Activated B cell treated with CpG ODN at 0.5 μM for 24 hours (primary cell): ENCODE measurements at regions not wholly inside any gene's neighbourhood (a gene's known extent, or its start where the extent isn't known, plus 50 kb on each side); places are given as distances from the start of the nearest gene placed in this dataset.
"Not testable (repeated sequence)": the region's sequence is repeated elsewhere in the genome, so short reads cannot be mapped to it uniquely, and the experiment has no call there.

Source experiments
- ATAC-seq: fragments of 200-7000 bp; cut with Tn5 transposase; one replicate; pipeline ENCODE4 v1.10.0; 2021; ENCODE audit warnings: low read depth, mild to moderate bottlenecking, moderate library complexity
- CTCF ChIA-PET: fragments of 350-600 bp; sonication (Branson Sonifier 250); formaldehyde crosslinking; loops from one replicate; lab custom pipeline; 2021; ENCODE audit warnings: antibody characterized with exemption; lab: Charles Lee
- POLR2A ChIA-PET: fragments of 350-600 bp; sonication (Branson Sonifier 250); formaldehyde crosslinking; loops from one replicate; lab custom pipeline; 2021; ENCODE audit warnings: antibody characterized with exemption; lab: Charles Lee
- DNase-seq: peaks from one replicate; pipeline ENCODE4 v3.0.0; 2022
- H3K27ac Mint-ChIP-seq: one replicate; pipeline ENCODE4 v1.8.0; 2020; ENCODE audit warnings: mixed read lengths
- H3K27me3 Mint-ChIP-seq: one replicate; pipeline ENCODE4 v1.8.0; 2021; ENCODE audit warnings: mixed read lengths
- H3K36me3 Mint-ChIP-seq: one replicate; pipeline ENCODE4 v1.8.0; 2021; ENCODE audit warnings: low read depth, mixed read lengths
- H3K4me1 Mint-ChIP-seq: one replicate; pipeline ENCODE4 v1.8.0; 2021; ENCODE audit warnings: mixed read lengths
- H3K4me3 Mint-ChIP-seq: one replicate; pipeline ENCODE4 v1.8.0; 2020; ENCODE audit warnings: mild to moderate bottlenecking, mixed read lengths
- H3K9me3 Mint-ChIP-seq: one replicate; pipeline ENCODE4 v1.8.0; 2020; ENCODE audit warnings: mixed read lengths
- CTCF ChIP-seq: fragments of 200-600 bp; IDR thresholded peaks from one replicate; pipeline ENCODE4 v1.8.0; 2022; ENCODE audit warnings: antibody characterized with exemption, mild to moderate bottlenecking
- intact Hi-C: fragments of 100-400 bp; cut with micrococcal nuclease; formaldehyde crosslinking; loops from one replicate; pipeline ENCODE4 v1.15.1; 2024

DNA sequence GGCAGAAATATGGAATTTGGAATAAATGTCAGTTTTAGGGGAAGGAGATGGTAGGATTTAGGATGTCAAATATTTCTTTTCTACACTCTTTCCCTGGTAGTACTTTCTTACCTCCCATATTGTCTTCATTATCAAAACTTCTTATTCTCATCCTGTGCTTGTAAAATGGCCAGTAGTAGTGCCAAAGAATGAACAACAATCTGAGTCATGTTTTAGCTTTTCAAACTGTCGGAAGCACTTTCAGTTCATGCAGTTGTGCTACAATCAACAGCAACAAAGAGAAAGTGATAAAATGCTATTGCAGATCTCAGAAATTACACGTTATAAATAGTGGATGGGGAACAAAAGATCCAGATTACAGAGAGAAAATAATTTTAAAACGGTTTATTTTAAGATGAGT lies 193.7 kb upstream of the RXFP2 start:
- CTCF ChIA-PET, result no interaction called here
- DNase-seq, result no peak
- POLR2A ChIA-PET, result no interaction called here
- no peaks in the 10 kb centered on the region for H3K36me3 Mint-ChIP-seq
- H3K9me3 Mint-ChIP-seq, result no peaks in the 10 kb centered on the region
- H3K4me3 Mint-ChIP-seq, result no peak overlapping the region
- no peak for TF ChIP-seq CTCF
- H3K4me1 Mint-ChIP-seq, result no peaks in the 10 kb centered on the region
- no peak overlapping the region for H3K27ac Mint-ChIP-seq
- intact Hi-C loops, result no loop called here
- no peak for ATAC-seq
- H3K27me3 Mint-ChIP-seq, result no peaks in the 10 kb centered on the region

DNA sequence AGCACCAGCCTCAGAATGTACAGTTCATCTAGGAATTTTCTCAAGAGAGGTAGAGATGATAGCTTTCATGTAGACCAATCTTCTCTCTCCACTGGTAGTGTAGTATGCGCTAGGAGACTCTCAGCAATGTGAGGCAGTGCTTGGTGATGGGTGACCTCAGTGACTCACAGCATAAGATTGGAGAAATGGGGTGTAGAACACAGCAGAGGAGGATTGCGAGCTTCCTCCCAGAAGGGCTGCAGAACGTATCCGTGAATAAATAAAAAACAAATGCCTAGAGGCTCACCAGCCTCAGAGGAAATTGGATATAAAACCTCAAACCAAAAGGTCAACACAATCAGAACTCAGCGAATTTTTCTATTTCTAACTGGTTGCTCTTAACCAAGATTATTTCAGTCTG lies 182.9 kb upstream of the RXFP2 start:
- ChIA-PET POLR2A (no interaction called here), CTCF (no interaction called here)
- Mint-ChIP-seq H3K36me3 (no peaks in the 10 kb centered on the region), H3K27me3 (no peaks in the 10 kb centered on the region), H3K4me3 (no peak overlapping the region), H3K4me1 (no peaks in the 10 kb centered on the region), H3K9me3 (no peaks in the 10 kb centered on the region), H3K27ac (no peak overlapping the region)
- intact Hi-C loops, result no loop called here
- ATAC-seq (no peak), DNase-seq (no peak)
- no peak for TF ChIP-seq CTCF

GRCh38 chr13:31584221-31584620 lies 155.1 kb upstream of the RXFP2 start:
- H3K27me3 Mint-ChIP-seq, H3K4me3 Mint-ChIP-seq, CTCF ChIA-PET, H3K27ac Mint-ChIP-seq, DNase-seq, ATAC-seq, intact Hi-C loops, POLR2A ChIA-PET, H3K36me3 Mint-ChIP-seq, H3K9me3 Mint-ChIP-seq, H3K4me1 Mint-ChIP-seq: not testable (repeated sequence)

GRCh38 chr13:31587698-31588266 lies 151.5 kb upstream of the RXFP2 start:
- no peak overlapping the region for H3K4me3 Mint-ChIP-seq
- no peaks in the 10 kb centered on the region for H3K4me1 Mint-ChIP-seq
- no peak overlapping the region for H3K27ac Mint-ChIP-seq
- H3K36me3 Mint-ChIP-seq, result no peaks in the 10 kb centered on the region
- ATAC-seq (no peak), DNase-seq (no peak)
- TF ChIP-seq CTCF, result no peak
- CTCF ChIA-PET, result no interaction called here
- no peaks in the 10 kb centered on the region for H3K27me3 Mint-ChIP-seq
- POLR2A ChIA-PET, result no interaction called here
- intact Hi-C loops, result no loop called here
- H3K9me3 Mint-ChIP-seq, result peaks cover 3% of the 10 kb centered on the region

- intact Hi-C loops, result no loop called here
- H3K9me3 Mint-ChIP-seq, result no peaks in the 10 kb centered on the region
- H3K4me3 Mint-ChIP-seq, result no peak overlapping the region
- no peaks in the 10 kb centered on the region for H3K4me1 Mint-ChIP-seq
- CTCF ChIA-PET, result no interaction called here
- no peaks in the 10 kb centered on the region for H3K36me3 Mint-ChIP-seq
- ATAC-seq, result no peak
- H3K27me3 Mint-ChIP-seq, result no peaks in the 10 kb centered on the region
- POLR2A ChIA-PET, result no interaction called here
- TF ChIP-seq CTCF, result no peak
- no peak overlapping the region for H3K27ac Mint-ChIP-seq
- DNase-seq, result no peak
Observed at GRCh38 chr13:31588316-31588715, 151.0 kb upstream of the RXFP2 start.

DNA sequence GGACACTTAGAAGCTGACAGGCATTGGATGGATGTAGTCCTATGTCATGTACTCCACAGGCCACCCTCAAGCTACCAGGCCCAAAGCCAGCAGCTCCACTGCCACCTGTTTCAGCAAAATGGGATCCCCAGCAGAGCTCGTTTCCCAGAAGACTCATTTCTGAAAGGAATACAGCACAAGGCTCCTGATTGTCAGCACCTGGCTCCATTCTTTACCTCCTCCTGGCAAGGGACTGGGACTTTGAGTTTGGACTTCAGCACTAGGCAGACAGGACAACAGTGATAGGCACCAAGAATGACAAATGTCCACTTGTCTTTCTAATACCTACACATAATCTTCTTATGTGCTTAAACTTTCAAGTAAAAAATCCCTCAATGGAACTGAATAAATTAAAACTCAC lies 150.4 kb upstream of the RXFP2 start:
- CTCF ChIA-PET, result no interaction called here
- intact Hi-C loops, result no loop called here
- Mint-ChIP-seq H3K27me3 (no peaks in the 10 kb centered on the region), H3K4me1 (no peaks in the 10 kb centered on the region), H3K9me3 (no peaks in the 10 kb centered on the region), H3K36me3 (no peaks in the 10 kb centered on the region), H3K27ac (no peak overlapping the region), H3K4me3 (no peak overlapping the region)
- POLR2A ChIA-PET, result no interaction called here
- ATAC-seq (no peak), DNase-seq (no peak)
- TF ChIP-seq CTCF, result no peak
